Panc1 (cell line): ENCODE measurements at regions not wholly inside any gene's neighbourhood (a gene's known extent, or its start where the extent isn't known, plus 50 kb on each side); places are given as distances from the start of the nearest gene placed in this dataset.

Experiments used
- ATAC-seq: fragments of 200-7000 bp; cut with Tn5 transposase; 2 replicates; pipeline ENCODE4 v1.9.1; 2020; ENCODE audit warnings: mild to moderate bottlenecking, moderate library complexity
- BruUV-seq: library from RNA; stranded (reverse); fragments of 400-500 nt; replicated peaks from 2 replicates; lab custom pipeline; 2021; lab: Mats Ljungman, UMichigan
- CTCF ChIA-PET: fragments of 300-600 bp; sonication (Branson Sonifier 250); formaldehyde crosslinking; loops from one replicate; lab custom pipeline; 2022; ENCODE audit warnings: antibody characterized with exemption; lab: Charles Lee
- POLR2A ChIA-PET: fragments of 300-600 bp; sonication (Branson Sonifier 250); formaldehyde crosslinking; loops from one replicate; lab custom pipeline; 2022; ENCODE audit warnings: antibody characterized with exemption; lab: Charles Lee
- DNase-seq: peaks from one replicate; pipeline ENCODE4 v3.0.0-alpha.2; 2010; ENCODE audit warnings: low read depth, low spot score
- H3K27ac ChIP-seq: 2 replicates; pipeline ENCODE4 v1.5.1; 2011; ENCODE audit warnings: mild to moderate bottlenecking, low read length, inconsistent platforms
- H3K27me3 ChIP-seq: fragments of 200-500 bp; sonication (Bioruptor generic); 2 replicates; pipeline ENCODE4 v1.6.0; 2014; ENCODE audit warnings: low read length, inconsistent platforms; ENCODE audit not compliant: control insufficient read depth, insufficient read depth
- H3K36me3 ChIP-seq: fragments of 200-500 bp; sonication (Bioruptor generic); 2 replicates; pipeline ENCODE4 v1.5.1; 2014; ENCODE audit warnings: inconsistent platforms, mild to moderate bottlenecking, low read length, moderate library complexity; ENCODE audit not compliant: control insufficient read depth, insufficient read depth
- H3K4me1 ChIP-seq: 2 replicates; pipeline ENCODE4 v1.5.1; 2011; ENCODE audit warnings: inconsistent platforms, mild to moderate bottlenecking, low read length, moderate library complexity; ENCODE audit not compliant: control insufficient read depth, insufficient read depth
- H3K4me3 ChIP-seq, 2 experiments: 2 replicates each; pipeline ENCODE4 v1.5.1; 2011 to 2012; ENCODE audit warnings: low read depth in 2 of 2, low read length in 2 of 2, mild to moderate bottlenecking in 2 of 2, inconsistent platforms in 1 of 2, moderate library complexity in 1 of 2
- H3K9me3 ChIP-seq: fragments of 200-500 bp; sonication (Bioruptor generic); 2 replicates; pipeline ENCODE4 v1.5.1; 2014; ENCODE audit warnings: low read depth, mild to moderate bottlenecking, inconsistent platforms, low read length, moderate library complexity; ENCODE audit not compliant: control insufficient read depth, insufficient read depth
- CTCF ChIP-seq: fragments of 450-650 bp; IDR thresholded peaks from 2 replicates; pipeline ENCODE4 v1.5.1; 2017; ENCODE audit warnings: mild to moderate bottlenecking
- POLR2AphosphoS5 ChIP-seq: IDR thresholded peaks from 2 replicates; pipeline ENCODE4 v1.6.1; 2012; ENCODE audit warnings: mild to moderate bottlenecking, low read depth, low read length, moderate library complexity
- REST ChIP-seq, 2 experiments: IDR thresholded peaks; 2 replicates each; pipeline ENCODE4 v1.6.1; 2011 to 2012; ENCODE audit warnings: low read depth in 2 of 2, control low read depth in 1 of 2, low read length in 1 of 2, mild to moderate bottlenecking in 1 of 2, moderate library complexity in 1 of 2; ENCODE audit not compliant: insufficient read depth in 1 of 2
- SIN3A ChIP-seq: IDR thresholded peaks from 2 replicates; pipeline ENCODE4 v1.6.1; 2012; ENCODE audit warnings: low read depth, mild to moderate bottlenecking, low read length, moderate library complexity, borderline replicate concordance; ENCODE audit not compliant: insufficient read depth
- TCF7L2 ChIP-seq: IDR thresholded peaks from 2 replicates; pipeline ENCODE4 v1.6.1; 2011; ENCODE audit warnings: mild to moderate bottlenecking, low read depth, low read length, inconsistent platforms
- in situ Hi-C: cut with HindIII; loops from 2 replicates; pipeline ENCODE4 v1.10.0; 2016; ENCODE audit warnings: low sequenced_read_pairs, low pct_unique_long_range_greater_than_20kb
- intact Hi-C: fragments of 100-400 bp; cut with micrococcal nuclease; formaldehyde crosslinking; loops from one replicate; pipeline ENCODE4 v1.10.0; 2022; ENCODE audit not compliant: unreplicated experiment

DNA sequence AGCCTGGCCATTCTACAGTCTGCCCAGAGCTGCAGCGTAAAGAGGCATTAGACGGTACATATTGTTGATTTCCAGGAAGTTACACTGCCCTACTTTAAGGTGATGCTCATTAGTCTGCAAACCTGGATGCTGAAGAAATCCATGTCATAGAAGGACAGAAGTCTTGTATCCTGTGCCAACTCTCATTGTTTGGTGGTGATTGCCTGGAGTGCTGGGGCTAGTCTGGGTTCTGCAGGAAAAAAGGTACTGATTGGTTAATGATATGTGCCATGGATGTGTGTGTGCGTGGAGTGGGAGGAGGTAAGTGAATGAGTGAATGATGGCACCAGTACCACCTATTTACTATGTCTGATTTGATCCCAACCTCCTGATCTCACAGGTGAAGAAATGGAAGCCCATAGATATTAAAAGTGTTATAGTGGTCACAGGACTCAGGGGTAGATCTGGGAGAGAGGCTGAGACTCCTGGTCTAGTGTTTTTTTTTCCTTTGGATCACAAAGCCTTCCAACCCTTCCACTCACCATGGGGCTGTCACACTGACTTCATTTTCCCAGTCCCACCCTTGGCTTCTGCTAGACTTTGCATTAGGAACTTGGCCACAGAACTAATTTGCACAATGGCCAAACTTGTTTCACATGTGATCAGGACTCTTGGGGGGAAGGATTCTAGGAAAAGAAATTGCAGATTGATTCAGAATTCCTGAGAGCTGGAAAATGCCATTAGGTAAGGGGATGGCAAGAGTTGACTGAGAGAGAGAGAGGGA is 96.1 kb downstream of the TMX1 start:
- no peaks in the 10 kb centered on the region for H3K36me3 ChIP-seq
- in situ Hi-C loops (no loop called here), intact Hi-C loops (no loop called here)
- no peak overlapping the region for H3K27ac ChIP-seq
- CTCF ChIA-PET = no interaction called here
- ATAC-seq (no peak), DNase-seq (no peak)
- no peaks in the 10 kb centered on the region for H3K9me3 ChIP-seq
- H3K27me3 ChIP-seq = no peaks in the 10 kb centered on the region
- no peak overlapping the region for H3K4me3 ChIP-seq
- BruUV-seq = no TSS peak
- POLR2A ChIA-PET = no interaction called here
- no peaks in the 10 kb centered on the region for H3K4me1 ChIP-seq
- TF ChIP-seq SIN3A (no peak), CTCF (no peak), TCF7L2 (no peak), REST (IDR thresholded peaks at IDR 0.05; ENCODE audit: insufficient read depth in 1 of 2, low read depth in 2 of 2, low read length in 1 of 2) (no peak), POLR2AphosphoS5 (no peak)

DNA sequence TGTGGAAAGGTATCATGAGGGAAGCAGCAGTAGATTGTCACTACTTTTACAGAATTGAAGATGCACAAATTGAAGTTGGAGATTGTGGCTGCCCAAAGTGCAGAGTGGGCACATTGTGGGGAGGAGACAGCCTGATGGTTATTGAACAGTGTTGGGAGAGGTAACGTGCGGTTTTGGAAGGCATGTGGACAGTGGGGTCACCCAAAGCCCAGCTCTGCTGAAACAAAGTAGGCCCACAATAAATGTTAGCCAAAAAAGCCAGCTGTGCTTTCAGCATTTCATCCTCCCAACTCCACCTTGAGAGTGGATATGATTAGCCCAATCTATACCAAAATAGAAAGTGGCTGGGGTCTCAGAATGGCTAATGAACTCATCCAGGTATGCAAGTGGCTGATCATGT is 96.7 kb downstream of the TMX1 start:
- in situ Hi-C loops = no loop called here
- ChIA-PET CTCF (no interaction called here), POLR2A (no interaction called here)

More for the DNA sequence above, 96.7 kb downstream of the TMX1 start:
- H3K27ac ChIP-seq = no peak overlapping the region
- no peak for DNase-seq
- H3K36me3 ChIP-seq = no peaks in the 10 kb centered on the region
- no TSS peak for BruUV-seq
- no peaks in the 10 kb centered on the region for H3K27me3 ChIP-seq
- TF ChIP-seq REST (IDR thresholded peaks at IDR 0.05; ENCODE audit: insufficient read depth in 1 of 2, low read depth in 2 of 2, low read length in 1 of 2) = no peak
- TF ChIP-seq POLR2AphosphoS5 = no peak
- TF ChIP-seq TCF7L2 = no peak
- TF ChIP-seq SIN3A = no peak
- no peak for TF ChIP-seq CTCF
- no peak overlapping the region for H3K4me3 ChIP-seq
- intact Hi-C loops = no loop called here
- no peaks in the 10 kb centered on the region for H3K4me1 ChIP-seq
- H3K9me3 ChIP-seq = no peaks in the 10 kb centered on the region
- no peak for ATAC-seq
